ENCODE measurements at regions not wholly inside any gene's neighbourhood (a gene's known extent, or its start where the extent isn't known, plus 50 kb on each side); places are given as distances from the start of the nearest gene placed in this dataset.

GRCh38 chr3:151995091-151995490 is 121.6 kb downstream of the SUCNR1 start:
- ATAC-seq (ENCODE audit: insufficient read depth, low read depth) (no peak), DNase-seq (no peak)
- TF ChIP-seq EZH2 (IDR thresholded peaks at IDR 0.05; ENCODE audit: borderline replicate concordance, low read depth, low read length, severe bottlenecking) (no peak), CTCF (IDR thresholded peaks at IDR 0.05; ENCODE audit: borderline replicate concordance, extremely low read depth, low read length, poor library complexity, severe bottlenecking) (no peak)
- H3K4me2 ChIP-seq (ENCODE audit: insufficient read depth, low read length): no peak overlapping the region
- no peaks in the 10 kb centered on the region for H3K27me3 ChIP-seq (ENCODE audit: insufficient read depth, low read length, poor library complexity)
- no peaks in the 10 kb centered on the region for H3K79me2 ChIP-seq (ENCODE audit: insufficient read depth, low read length)
- H4K20me1 ChIP-seq (ENCODE audit: insufficient read depth, low read length): no peaks in the 10 kb centered on the region
- H3K27ac ChIP-seq (ENCODE audit: low read length): no peak overlapping the region
- no peak overlapping the region for H3K9ac ChIP-seq (ENCODE audit: low read depth, low read length)
- no peaks in the 10 kb centered on the region for H3K4me1 ChIP-seq (ENCODE audit: insufficient read depth, low read length)
- no peaks in the 10 kb centered on the region for H3K36me3 ChIP-seq (ENCODE audit: insufficient read depth, low read length)
- H3K4me3 ChIP-seq (ENCODE audit: low read depth in 1 of 2, low read length in 2 of 2): no peak overlapping the region
- no peak overlapping the region for H2AFZ ChIP-seq (ENCODE audit: low read depth, low read length)
- H3K9me3 ChIP-seq (ENCODE audit: insufficient read depth, low read length, severe bottlenecking): no peaks in the 10 kb centered on the region

GRCh38 chr3:151998744-151999143 is 125.3 kb downstream of the SUCNR1 start:
- H3K27me3 ChIP-seq (ENCODE audit: insufficient read depth, low read length, poor library complexity): no peaks in the 10 kb centered on the region
- DNase-seq (no peak), ATAC-seq (ENCODE audit: insufficient read depth, low read depth) (no peak)
- no peak overlapping the region for H3K4me3 ChIP-seq (ENCODE audit: low read depth in 1 of 2, low read length in 2 of 2)
- no peak overlapping the region for H2AFZ ChIP-seq (ENCODE audit: low read depth, low read length)
- no peaks in the 10 kb centered on the region for H3K79me2 ChIP-seq (ENCODE audit: insufficient read depth, low read length)
- H4K20me1 ChIP-seq (ENCODE audit: insufficient read depth, low read length): no peaks in the 10 kb centered on the region
- H3K9me3 ChIP-seq (ENCODE audit: insufficient read depth, low read length, severe bottlenecking): no peaks in the 10 kb centered on the region
- H3K4me2 ChIP-seq (ENCODE audit: insufficient read depth, low read length): no peak overlapping the region
- no peaks in the 10 kb centered on the region for H3K4me1 ChIP-seq (ENCODE audit: insufficient read depth, low read length)
- H3K9ac ChIP-seq (ENCODE audit: low read depth, low read length): no peak overlapping the region
- TF ChIP-seq EZH2 (IDR thresholded peaks at IDR 0.05; ENCODE audit: borderline replicate concordance, low read depth, low read length, severe bottlenecking): no peak
- no peak for TF ChIP-seq CTCF (IDR thresholded peaks at IDR 0.05; ENCODE audit: borderline replicate concordance, extremely low read depth, low read length, poor library complexity, severe bottlenecking)
- H3K27ac ChIP-seq (ENCODE audit: low read length): no peak overlapping the region
- no peaks in the 10 kb centered on the region for H3K36me3 ChIP-seq (ENCODE audit: insufficient read depth, low read length)

GRCh38 chr3:151999936-152000335 is 126.5 kb downstream of the SUCNR1 start:
- Histone ChIP-seq H3K27me3 (ENCODE audit: insufficient read depth, low read length, poor library complexity) (no peaks in the 10 kb centered on the region), H3K9ac (ENCODE audit: low read depth, low read length) (no peak overlapping the region), H3K79me2 (ENCODE audit: insufficient read depth, low read length) (no peaks in the 10 kb centered on the region), H4K20me1 (ENCODE audit: insufficient read depth, low read length) (no peaks in the 10 kb centered on the region), H3K36me3 (ENCODE audit: insufficient read depth, low read length) (no peaks in the 10 kb centered on the region), H3K4me2 (ENCODE audit: insufficient read depth, low read length) (no peak overlapping the region), H3K4me1 (ENCODE audit: insufficient read depth, low read length) (no peaks in the 10 kb centered on the region), H2AFZ (ENCODE audit: low read depth, low read length) (no peak overlapping the region), H3K27ac (ENCODE audit: low read length) (no peak overlapping the region), H3K4me3 (ENCODE audit: low read depth in 1 of 2, low read length in 2 of 2) (no peak overlapping the region), H3K9me3 (ENCODE audit: insufficient read depth, low read length, severe bottlenecking) (no peaks in the 10 kb centered on the region)
- TF ChIP-seq EZH2 (IDR thresholded peaks at IDR 0.05; ENCODE audit: borderline replicate concordance, low read depth, low read length, severe bottlenecking): no peak
- TF ChIP-seq CTCF (IDR thresholded peaks at IDR 0.05; ENCODE audit: borderline replicate concordance, extremely low read depth, low read length, poor library complexity, severe bottlenecking): no peak
- DNase-seq (no peak), ATAC-seq (ENCODE audit: insufficient read depth, low read depth) (no peak)

All from DND-41 (cell line).